ENCODE measurements at regions not wholly inside any gene's neighbourhood (a gene's known extent, or its start where the extent isn't known, plus 50 kb on each side); places are given as distances from the start of the nearest gene placed in this dataset.
"Not testable (repeated sequence)": the region's sequence is repeated elsewhere in the genome, so short reads cannot be mapped to it uniquely, and the experiment has no call there.

- DNase-seq (ENCODE audit: low read depth in 1 of 2, low spot score in 2 of 2); H3K18ac ChIP-seq (ENCODE audit: extremely low read depth, low read length); H2BK120ac ChIP-seq (replicated peaks; ENCODE audit: low read depth, low read length); FAIRE-seq; H2AK5ac ChIP-seq (ENCODE audit: low read depth, low read length); H3K4me2 ChIP-seq (ENCODE audit: insufficient read depth in 1 of 2, low read depth in 2 of 2, low read length in 2 of 2); CTCF ChIA-PET (ENCODE audit: partially characterized antibody); POLR2A ChIA-PET (ENCODE audit: partially characterized antibody); H3K36me3 ChIP-seq (ENCODE audit: control insufficient read depth in 2 of 4, insufficient read depth in 4 of 4, low read length in 3 of 4); H3K79me1 ChIP-seq (ENCODE audit: low read depth, low read length); H4K5ac ChIP-seq (ENCODE audit: insufficient read length, low read depth, low read length); H3K27ac ChIP-seq (ENCODE audit: low read depth, low read length); H2BK5ac ChIP-seq (ENCODE audit: low read depth, low read length); H3K27me3 ChIP-seq (replicated peaks in 1 of 4; ENCODE audit: control insufficient read depth in 3 of 4, extremely low read depth in 1 of 4, insufficient read depth in 3 of 4, low read length in 3 of 4); H3K4me3 ChIP-seq (ENCODE audit: extremely low read depth in 1 of 4, insufficient read depth in 2 of 4, low read depth in 3 of 4, low read length in 4 of 4); H3K14ac ChIP-seq (ENCODE audit: insufficient read length); H3K56ac ChIP-seq (replicated peaks; ENCODE audit: insufficient read length, low read depth, low read length); H3K23ac ChIP-seq (ENCODE audit: insufficient read length); H2BK15ac ChIP-seq (ENCODE audit: low read length); H3K23me2 ChIP-seq (ENCODE audit: low read depth, low read length); H3K4me1 ChIP-seq (replicated peaks in 1 of 4; ENCODE audit: control insufficient read depth in 3 of 4, insufficient read depth in 4 of 4, low read length in 3 of 4); H3K79me2 ChIP-seq (ENCODE audit: control insufficient read depth in 1 of 2, insufficient read depth in 2 of 2, low read length in 2 of 2); H3K9me3 ChIP-seq (ENCODE audit: insufficient read depth in 2 of 2, low read depth in 1 of 2, low read length in 1 of 2); H4K8ac ChIP-seq (ENCODE audit: extremely low read depth, insufficient read depth, low read length); H3K4ac ChIP-seq (replicated peaks; ENCODE audit: insufficient read length, low read depth, low read length); H4K20me1 ChIP-seq (replicated peaks in 1 of 2; ENCODE audit: control insufficient read depth in 1 of 2, insufficient read depth in 2 of 2, low read length in 2 of 2); H2BK20ac ChIP-seq (ENCODE audit: low read length); H4K91ac ChIP-seq (replicated peaks; ENCODE audit: insufficient read length, low read length); H2AFZ ChIP-seq (ENCODE audit: low read length); H2BK12ac ChIP-seq (ENCODE audit: low read depth, low read length); H3K9ac ChIP-seq (replicated peaks in 1 of 4; ENCODE audit: extremely low read depth in 1 of 4, low read depth in 3 of 4, low read length in 3 of 4): not testable (repeated sequence)
- WGBS, 2 experiments (ENCODE audit: extremely low coverage in 1 of 2, insufficient coverage in 1 of 2, insufficient read length in 1 of 2, insufficient replicate concordance in 2 of 2, low coverage in 1 of 2, low lambda C conversion rate in 2 of 2, missing lambda C conversion rate in 1 of 2) = 95% methylated on average over 1 of the region's 3 CpGs; no CpG with 5 or more reads in 1 of the 2 experiments
Measured at GRCh38 chr3:177800147-177800546, 602.9 kb upstream of the TBL1XR1 start.
